SK-N-SH (cell line): ENCODE measurements at regions not wholly inside any gene's neighbourhood (a gene's known extent, or its start where the extent isn't known, plus 50 kb on each side); places are given as distances from the start of the nearest gene placed in this dataset.

Experiments used
- CTCF ChIA-PET: fragments of 300-600, 350-600 bp; formaldehyde crosslinking; extraction: SDS; loops from one replicate; lab custom pipeline; 2021; lab: Yijun Ruan, JAX
- POLR2A ChIA-PET: fragments of 350-600 bp; sonication (Branson Sonifier 250); formaldehyde crosslinking; extraction: SDS; loops from one replicate; lab custom pipeline; 2020; ENCODE audit warnings: antibody characterized with exemption, inconsistent platforms; lab: Yijun Ruan, JAX
- DNase-seq: peaks from one replicate; pipeline ENCODE4 v3.0.0; 2012
- H2AFZ ChIP-seq: fragments of 200-600 bp; sonication (generic); 2 replicates; pipeline ENCODE4 v1.8.1; 2016; ENCODE audit warnings: antibody characterized with exemption, mild to moderate bottlenecking, low read depth
- H3F3A ChIP-seq: fragments of 200-600 bp; sonication (generic); replicated peaks from 2 replicates; pipeline ENCODE3; 2016; ENCODE audit warnings: antibody characterized with exemption, mild to moderate bottlenecking; ENCODE audit not compliant: insufficient read depth
- H3K27ac ChIP-seq, 2 experiments: fragments of 200-500 bp in 1 of 2; fragments of 200-600 bp in 1 of 2; sonication (Bioruptor generic) in 1 of 2; sonication (generic), shearing (Covaris generic) in 1 of 2; 2 replicates each; pipeline versions ENCODE4 v1.5.1 to v1.6.1; 2014 to 2016; ENCODE audit warnings: low read depth in 2 of 2, inconsistent platforms in 1 of 2, low read length in 1 of 2, mild to moderate bottlenecking in 1 of 2, mixed read lengths in 1 of 2
- H3K27me3 ChIP-seq: fragments of 200-600 bp; sonication (generic), shearing (Covaris generic); 2 replicates; pipeline ENCODE4 v1.6.1; 2016; ENCODE audit warnings: mixed run types; ENCODE audit not compliant: insufficient read depth
- H3K36me3 ChIP-seq, 2 experiments: fragments of 200-500 bp in 1 of 2; fragments of 200-600 bp in 1 of 2; sonication (Bioruptor generic) in 1 of 2; sonication (generic) in 1 of 2; replicated peaks in 1 of 2; 2 replicates each; pipeline versions ENCODE3 to v1.5.1; 2014 to 2016; ENCODE audit warnings: low read length in 1 of 2, mild to moderate bottlenecking in 1 of 2; ENCODE audit not compliant: insufficient read depth in 2 of 2, control insufficient read depth in 1 of 2
- H3K4me1 ChIP-seq, 2 experiments: fragments of 200-500 bp in 1 of 2; fragments of 200-600 bp in 1 of 2; sonication (Bioruptor generic) in 1 of 2; sonication (generic), shearing (Covaris generic) in 1 of 2; 2 replicates each; pipeline versions ENCODE4 v1.5.1 to v1.6.1; 2014 to 2016; ENCODE audit warnings: low read depth in 1 of 2, low read length in 1 of 2, mixed run types in 1 of 2; ENCODE audit not compliant: insufficient read depth in 2 of 2, control insufficient read depth in 1 of 2
- H3K4me2 ChIP-seq: fragments of 200-600 bp; sonication (generic), shearing (Covaris generic); 2 replicates; pipeline ENCODE4 v1.6.1; 2017; ENCODE audit warnings: mixed run types
- H3K4me3 ChIP-seq, 2 experiments: fragments of 200-500 bp in 1 of 2; fragments of 200-600 bp in 1 of 2; sonication (Bioruptor generic) in 1 of 2; sonication (generic), shearing (Covaris generic) in 1 of 2; 2 replicates each; pipeline versions ENCODE4 v1.5.1 to v1.8.1; 2014 to 2016; ENCODE audit warnings: low read depth in 2 of 2, inconsistent platforms in 1 of 2, low read length in 1 of 2, mild to moderate bottlenecking in 1 of 2, mixed read lengths in 1 of 2, moderate library complexity in 1 of 2
- H3K79me2 ChIP-seq: fragments of 200-600 bp; sonication (generic); 2 replicates; pipeline ENCODE4 v1.8.1; 2017; ENCODE audit warnings: mild to moderate bottlenecking; ENCODE audit not compliant: insufficient read depth
- H3K9ac ChIP-seq: fragments of 200-600 bp; sonication (generic); 2 replicates; pipeline ENCODE4 v1.6.1; 2017; ENCODE audit warnings: mixed run types
- H3K9me2 ChIP-seq: fragments of 200-600 bp; sonication (generic); 2 replicates; pipeline ENCODE4 v1.6.1; 2017; ENCODE audit warnings: mixed run types
- H3K9me3 ChIP-seq: fragments of 200-600 bp; sonication (generic); 2 replicates; pipeline ENCODE4 v1.6.1; 2017; ENCODE audit warnings: mixed run types, mild to moderate bottlenecking, moderate library complexity
- H4K20me1 ChIP-seq: fragments of 200-600 bp; sonication (generic); 2 replicates; pipeline ENCODE4 v1.6.1; 2017; ENCODE audit warnings: mild to moderate bottlenecking, mixed run types; ENCODE audit not compliant: insufficient read depth
- ELF1 ChIP-seq: IDR thresholded peaks from 2 replicates; pipeline ENCODE4 v1.4.0; 2012
- EZH2phosphoT487 ChIP-seq: fragments of 200-600 bp; sonication (generic); IDR thresholded peaks from 2 replicates; pipeline ENCODE4 v1.6.1; 2017; ENCODE audit warnings: low read depth, mixed run types, mild to moderate bottlenecking, antibody characterized with exemption, moderate library complexity, borderline replicate concordance
- MXI1 ChIP-seq: IDR thresholded peaks from 2 replicates; pipeline ENCODE4 v1.6.1; 2012; ENCODE audit warnings: mild to moderate bottlenecking, low read depth, low read length, improper control_type of control experiment
- POLR2AphosphoS5 ChIP-seq: IDR thresholded peaks from 2 replicates; pipeline ENCODE4 v1.6.1; 2012; ENCODE audit warnings: low read depth, low read length
- RFX5 ChIP-seq: IDR thresholded peaks from 2 replicates; pipeline ENCODE4 v1.6.1; 2012; ENCODE audit warnings: mild to moderate bottlenecking, improper control_type of control experiment, low read length
- RXRA ChIP-seq: IDR thresholded peaks from 2 replicates; pipeline ENCODE4 v1.4.0; 2012; ENCODE audit warnings: low read depth, mild to moderate bottlenecking, borderline replicate concordance
- SIN3A ChIP-seq: IDR thresholded peaks from 2 replicates; pipeline ENCODE4 v1.6.1; 2012; ENCODE audit warnings: low read depth, mild to moderate bottlenecking, low read length, moderate library complexity, borderline replicate concordance
- SMC3 ChIP-seq: IDR thresholded peaks from 2 replicates; pipeline ENCODE4 v1.6.1; 2012; ENCODE audit warnings: low read depth, low read length, improper control_type of control experiment
- TAF1 ChIP-seq: IDR thresholded peaks from 2 replicates; pipeline ENCODE4 v1.6.1; 2012; ENCODE audit warnings: low read depth, mild to moderate bottlenecking, low read length, moderate library complexity, borderline replicate concordance
- TEAD4 ChIP-seq: IDR thresholded peaks from 2 replicates; pipeline ENCODE4 v1.4.0; 2012; ENCODE audit warnings: mild to moderate bottlenecking, borderline replicate concordance; ENCODE audit not compliant: insufficient read depth
- YY1 ChIP-seq: IDR thresholded peaks from 2 replicates; pipeline ENCODE4 v1.4.0; 2012; ENCODE audit warnings: low read depth, mild to moderate bottlenecking
- WGBS: methylation state at CpG from one replicate; pipeline ENCODE4 v1.1.6; 2017; ENCODE audit warnings: low lambda C conversion rate; 5-methylcytosine and 5-hydroxymethylcytosine counted together
- TF ChIP-seq, protein P1 (sequence below): IDR thresholded peaks from 2 replicates; pipeline ENCODE4 v1.6.1; 2012; ENCODE audit warnings: mild to moderate bottlenecking, low read depth, low read length, moderate library complexity
- TF ChIP-seq, protein P2 (sequence below): IDR thresholded peaks from 2 replicates; pipeline ENCODE4 v1.4.0; 2012; ENCODE audit warnings: low read depth
- TF ChIP-seq, protein P3 (sequence below): fragments of 150-350 bp; IDR thresholded peaks from 2 replicates; pipeline ENCODE4 v1.6.1; 2017; ENCODE audit warnings: antibody characterized with exemption, low read length, low read depth, borderline replicate concordance

DNA sequence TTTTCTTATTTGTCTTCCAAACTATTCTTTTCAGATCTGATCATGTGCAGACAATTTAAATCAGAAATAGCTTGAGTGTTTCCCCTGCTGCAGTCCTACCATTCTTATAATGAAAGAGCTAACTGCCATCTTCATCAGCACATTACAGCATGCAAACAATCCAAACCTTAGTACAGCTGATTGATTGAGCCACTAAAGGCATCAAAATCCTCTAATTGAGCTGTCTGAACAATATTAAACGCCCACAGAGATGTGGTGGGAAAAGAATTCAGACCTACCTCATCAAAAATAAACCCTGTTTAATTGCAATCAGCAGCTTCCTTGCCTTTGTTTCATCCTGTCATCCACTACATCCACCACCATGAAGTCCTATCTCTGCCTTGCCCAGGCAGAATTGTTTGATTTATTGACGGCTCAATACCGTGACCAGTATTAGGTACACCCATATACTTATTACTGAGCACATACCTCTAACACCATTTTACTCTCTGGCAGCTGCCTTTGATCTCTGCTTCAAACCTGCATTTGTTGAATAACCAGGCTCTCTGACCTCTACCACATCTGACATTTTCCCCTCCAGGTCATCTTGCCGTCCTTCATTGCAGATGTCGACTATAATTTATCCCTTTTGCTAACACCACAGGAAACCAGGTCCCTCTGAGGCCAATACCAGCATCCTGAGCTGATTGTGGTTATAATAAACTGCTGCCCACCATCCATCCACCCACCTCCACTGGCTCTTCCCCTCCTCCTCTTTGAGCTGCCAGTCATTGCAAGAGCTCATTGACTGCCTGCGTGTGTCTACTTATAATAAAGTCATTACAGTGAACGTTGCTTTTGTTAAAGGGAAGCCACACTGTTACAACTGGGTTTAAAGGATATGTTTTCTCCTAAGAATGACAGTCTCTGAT is 78.5 kb downstream of the RBM43 start (continued):
- TF ChIP-seq, protein P1, sequence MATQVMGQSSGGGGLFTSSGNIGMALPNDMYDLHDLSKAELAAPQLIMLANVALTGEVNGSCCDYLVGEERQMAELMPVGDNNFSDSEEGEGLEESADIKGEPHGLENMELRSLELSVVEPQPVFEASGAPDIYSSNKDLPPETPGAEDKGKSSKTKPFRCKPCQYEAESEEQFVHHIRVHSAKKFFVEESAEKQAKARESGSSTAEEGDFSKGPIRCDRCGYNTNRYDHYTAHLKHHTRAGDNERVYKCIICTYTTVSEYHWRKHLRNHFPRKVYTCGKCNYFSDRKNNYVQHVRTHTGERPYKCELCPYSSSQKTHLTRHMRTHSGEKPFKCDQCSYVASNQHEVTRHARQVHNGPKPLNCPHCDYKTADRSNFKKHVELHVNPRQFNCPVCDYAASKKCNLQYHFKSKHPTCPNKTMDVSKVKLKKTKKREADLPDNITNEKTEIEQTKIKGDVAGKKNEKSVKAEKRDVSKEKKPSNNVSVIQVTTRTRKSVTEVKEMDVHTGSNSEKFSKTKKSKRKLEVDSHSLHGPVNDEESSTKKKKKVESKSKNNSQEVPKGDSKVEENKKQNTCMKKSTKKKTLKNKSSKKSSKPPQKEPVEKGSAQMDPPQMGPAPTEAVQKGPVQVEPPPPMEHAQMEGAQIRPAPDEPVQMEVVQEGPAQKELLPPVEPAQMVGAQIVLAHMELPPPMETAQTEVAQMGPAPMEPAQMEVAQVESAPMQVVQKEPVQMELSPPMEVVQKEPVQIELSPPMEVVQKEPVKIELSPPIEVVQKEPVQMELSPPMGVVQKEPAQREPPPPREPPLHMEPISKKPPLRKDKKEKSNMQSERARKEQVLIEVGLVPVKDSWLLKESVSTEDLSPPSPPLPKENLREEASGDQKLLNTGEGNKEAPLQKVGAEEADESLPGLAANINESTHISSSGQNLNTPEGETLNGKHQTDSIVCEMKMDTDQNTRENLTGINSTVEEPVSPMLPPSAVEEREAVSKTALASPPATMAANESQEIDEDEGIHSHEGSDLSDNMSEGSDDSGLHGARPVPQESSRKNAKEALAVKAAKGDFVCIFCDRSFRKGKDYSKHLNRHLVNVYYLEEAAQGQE, result no peak

DNA sequence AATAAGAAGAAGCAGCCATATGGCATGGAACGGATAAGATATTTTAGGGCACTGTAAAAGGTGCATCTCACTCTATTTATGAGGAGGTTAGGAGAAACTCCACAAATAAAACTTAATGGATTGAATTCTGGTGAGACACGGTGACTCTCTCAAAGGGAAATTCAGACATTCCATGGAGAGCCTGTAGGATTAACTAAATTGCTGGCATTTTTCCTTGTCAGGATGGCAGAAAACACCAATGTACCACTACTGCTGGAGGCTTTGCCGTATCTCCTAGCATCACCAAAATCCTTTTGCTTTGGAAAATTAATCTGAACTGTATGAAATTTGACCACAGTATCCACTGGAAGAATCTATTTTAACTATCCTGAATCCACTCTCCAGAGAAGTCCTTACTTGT is 79.3 kb downstream of the RBM43 start:
- Histone ChIP-seq H3K4me2 (no peak overlapping the region), H4K20me1 (no peaks in the 10 kb centered on the region), H3K4me1 (peaks cover 0 to 3% of the 10 kb centered on the region in 2 experiments; a peak in 1 of 4 replicates), H3K9me2 (no peaks in the 10 kb centered on the region), H3K4me3 (no peak overlapping the region), H3K27me3 (no peaks in the 10 kb centered on the region; the same call in 1 of the 2 replicates), H3K9ac (no peak overlapping the region), H3K9me3 (no peaks in the 10 kb centered on the region), H3K79me2 (no peaks in the 10 kb centered on the region), H3K36me3 (no peaks in the 10 kb centered on the region), H3K27ac (no peak overlapping the region), H3F3A (no peaks in the 10 kb centered on the region), H2AFZ (no peak overlapping the region)
- POLR2A ChIA-PET, result no interaction called here
- no peak for DNase-seq
- CTCF ChIA-PET, result no interaction called here
- WGBS, result 70% methylated on average over 3 of the region's 3 CpGs
- TF ChIP-seq YY1 (no peak), EZH2phosphoT487 (no peak), SIN3A (no peak), POLR2AphosphoS5 (no peak), MXI1 (no peak), TAF1 (no peak), TEAD4 (no peak), RXRA (no peak), SMC3 (no peak), RFX5 (no peak), ELF1 (no peak)
- TF ChIP-seq, protein P2, sequence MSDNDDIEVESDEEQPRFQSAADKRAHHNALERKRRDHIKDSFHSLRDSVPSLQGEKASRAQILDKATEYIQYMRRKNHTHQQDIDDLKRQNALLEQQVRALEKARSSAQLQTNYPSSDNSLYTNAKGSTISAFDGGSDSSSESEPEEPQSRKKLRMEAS, result no peak
- TF ChIP-seq, protein P3, sequence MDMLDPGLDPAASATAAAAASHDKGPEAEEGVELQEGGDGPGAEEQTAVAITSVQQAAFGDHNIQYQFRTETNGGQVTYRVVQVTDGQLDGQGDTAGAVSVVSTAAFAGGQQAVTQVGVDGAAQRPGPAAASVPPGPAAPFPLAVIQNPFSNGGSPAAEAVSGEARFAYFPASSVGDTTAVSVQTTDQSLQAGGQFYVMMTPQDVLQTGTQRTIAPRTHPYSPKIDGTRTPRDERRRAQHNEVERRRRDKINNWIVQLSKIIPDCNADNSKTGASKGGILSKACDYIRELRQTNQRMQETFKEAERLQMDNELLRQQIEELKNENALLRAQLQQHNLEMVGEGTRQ, result no peak
